GM23248 (cell line): ENCODE measurements at regions not wholly inside any gene's neighbourhood (a gene's known extent, or its start where the extent isn't known, plus 50 kb on each side); places are given as distances from the start of the nearest gene placed in this dataset.

Experiments used
- EZH2 ChIP-seq: fragments of 200-600 bp; sonication (generic); IDR thresholded peaks from 2 replicates; pipeline ENCODE4 v1.6.1; 2018; ENCODE audit warnings: antibody characterized with exemption, mild to moderate bottlenecking; ENCODE audit not compliant: insufficient read depth, poor library complexity, severe bottlenecking
- EZH2phosphoT487 ChIP-seq: fragments of 200-600 bp; sonication (generic); IDR thresholded peaks from 2 replicates; pipeline ENCODE4 v1.6.1; 2018; ENCODE audit warnings: antibody characterized with exemption, moderate library complexity, mild to moderate bottlenecking, low read depth; ENCODE audit not compliant: insufficient read depth

- TF ChIP-seq EZH2 (no peak), EZH2phosphoT487 (no peak)
Observed at GRCh38 chr11:19499999-19500398, 212.6 kb upstream of the NAV2 start.
